ENCODE measurements at regions not wholly inside any gene's neighbourhood (a gene's known extent, or its start where the extent isn't known, plus 50 kb on each side); places are given as distances from the start of the nearest gene placed in this dataset.

DNA sequence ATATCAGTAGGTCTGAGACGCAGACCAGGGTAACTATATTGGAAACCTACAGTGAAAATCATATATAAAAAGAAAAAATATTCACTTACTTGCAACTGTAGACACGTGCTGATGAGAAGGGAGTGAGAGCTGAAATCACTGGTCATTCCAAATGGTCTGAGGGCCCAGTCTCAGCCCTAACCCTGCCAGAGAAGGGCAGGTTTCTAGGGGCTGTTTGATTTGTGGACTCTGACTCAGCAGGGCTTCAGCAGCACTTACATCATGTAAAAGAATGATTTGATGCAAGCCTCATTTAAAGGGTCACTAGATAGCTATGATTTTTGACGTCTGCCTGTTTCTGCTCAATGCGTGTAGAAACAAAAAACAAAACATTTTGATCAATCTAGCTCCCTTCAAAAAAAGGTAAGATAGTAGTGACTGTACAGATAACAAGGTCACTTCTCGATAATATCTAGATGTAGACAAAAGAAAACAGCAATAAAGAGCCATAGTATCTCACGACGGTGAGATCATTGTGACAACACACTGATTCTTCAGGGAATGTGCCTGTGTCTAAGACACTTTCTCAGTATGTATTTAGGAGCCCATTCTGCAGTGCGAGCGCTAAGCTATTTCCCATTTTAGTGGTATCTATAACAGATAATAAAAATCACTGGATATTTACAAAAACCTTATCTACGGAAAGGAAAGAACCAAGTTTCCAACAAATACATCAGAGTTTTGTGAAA is 307.2 kb downstream of the HIVEP2 start:
- no peak overlapping the region for H2AFZ ChIP-seq (ENCODE audit: low read length)
- H3K36me3 ChIP-seq (ENCODE audit: insufficient read depth, low read length) = no peaks in the 10 kb centered on the region
- BruUV-seq (replicated peaks) = no TSS peak
- no peaks in the 10 kb centered on the region for H3K9me3 ChIP-seq (ENCODE audit: low read length)
- no peaks in the 10 kb centered on the region for H3K79me2 ChIP-seq (ENCODE audit: insufficient read depth, low read depth, low read length)
- CTCF ChIA-PET (ENCODE audit: unreplicated experiment) = no interaction called here
- intact Hi-C loops (cut with micrococcal nuclease; ENCODE audit: unreplicated experiment) = no loop called here
- H3K4me1 ChIP-seq (ENCODE audit: insufficient read depth, low read length, poor library complexity, severe bottlenecking) = no peaks in the 10 kb centered on the region
- no peaks in the 10 kb centered on the region for H3K9me2 ChIP-seq (ENCODE audit: insufficient read depth, low read length)
- H4K20me1 ChIP-seq (ENCODE audit: insufficient read depth, low read length) = no peaks in the 10 kb centered on the region
- no peak overlapping the region for H3K4me3 ChIP-seq (ENCODE audit: low read depth, low read length, poor library complexity, severe bottlenecking)
- no peak for DNase-seq (ENCODE audit: low spot score)
- POLR2A ChIA-PET = interaction anchor here (0.5 to 1.2 kb wide), 4 partner anchors 11 to 1240 kb away, joined by 3 to 4 read pairs (median 3); no protein-coding TSS in a partner anchor
- TF ChIP-seq EZH2phosphoT487 (IDR thresholded peaks at IDR 0.05; ENCODE audit: borderline replicate concordance, low read depth, low read length) = no peak
- TF ChIP-seq, protein P1, sequence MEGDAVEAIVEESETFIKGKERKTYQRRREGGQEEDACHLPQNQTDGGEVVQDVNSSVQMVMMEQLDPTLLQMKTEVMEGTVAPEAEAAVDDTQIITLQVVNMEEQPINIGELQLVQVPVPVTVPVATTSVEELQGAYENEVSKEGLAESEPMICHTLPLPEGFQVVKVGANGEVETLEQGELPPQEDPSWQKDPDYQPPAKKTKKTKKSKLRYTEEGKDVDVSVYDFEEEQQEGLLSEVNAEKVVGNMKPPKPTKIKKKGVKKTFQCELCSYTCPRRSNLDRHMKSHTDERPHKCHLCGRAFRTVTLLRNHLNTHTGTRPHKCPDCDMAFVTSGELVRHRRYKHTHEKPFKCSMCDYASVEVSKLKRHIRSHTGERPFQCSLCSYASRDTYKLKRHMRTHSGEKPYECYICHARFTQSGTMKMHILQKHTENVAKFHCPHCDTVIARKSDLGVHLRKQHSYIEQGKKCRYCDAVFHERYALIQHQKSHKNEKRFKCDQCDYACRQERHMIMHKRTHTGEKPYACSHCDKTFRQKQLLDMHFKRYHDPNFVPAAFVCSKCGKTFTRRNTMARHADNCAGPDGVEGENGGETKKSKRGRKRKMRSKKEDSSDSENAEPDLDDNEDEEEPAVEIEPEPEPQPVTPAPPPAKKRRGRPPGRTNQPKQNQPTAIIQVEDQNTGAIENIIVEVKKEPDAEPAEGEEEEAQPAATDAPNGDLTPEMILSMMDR (conservative IDR thresholded peaks at IDR 0.05; ENCODE audit: low read length) = no peak
- no peak overlapping the region for H3K27ac ChIP-seq (ENCODE audit: low read depth, low read length, poor library complexity, severe bottlenecking)
- no peak overlapping the region for H3K4me2 ChIP-seq (ENCODE audit: low read length)

- no peak overlapping the region for H3K4me3 ChIP-seq (ENCODE audit: low read depth, low read length, poor library complexity, severe bottlenecking)
- ChIA-PET POLR2A (no interaction called here), CTCF (ENCODE audit: unreplicated experiment) (no interaction called here)
- no peaks in the 10 kb centered on the region for H3K4me1 ChIP-seq (ENCODE audit: insufficient read depth, low read length, poor library complexity, severe bottlenecking)
- H3K9me3 ChIP-seq (ENCODE audit: low read length) = no peaks in the 10 kb centered on the region
- TF ChIP-seq EZH2phosphoT487 (IDR thresholded peaks at IDR 0.05; ENCODE audit: borderline replicate concordance, low read depth, low read length) = no peak
- TF ChIP-seq, protein P1 (conservative IDR thresholded peaks at IDR 0.05; ENCODE audit: low read length) = no peak
- H3K36me3 ChIP-seq (ENCODE audit: insufficient read depth, low read length) = no peaks in the 10 kb centered on the region
- no peak overlapping the region for H3K27ac ChIP-seq (ENCODE audit: low read depth, low read length, poor library complexity, severe bottlenecking)
- no TSS peak for BruUV-seq (replicated peaks)
- intact Hi-C loops (cut with micrococcal nuclease; ENCODE audit: unreplicated experiment) = no loop called here
- H3K79me2 ChIP-seq (ENCODE audit: insufficient read depth, low read depth, low read length) = no peaks in the 10 kb centered on the region
- no peak overlapping the region for H2AFZ ChIP-seq (ENCODE audit: low read length)
- H3K9me2 ChIP-seq (ENCODE audit: insufficient read depth, low read length) = no peaks in the 10 kb centered on the region
- no peak overlapping the region for H3K4me2 ChIP-seq (ENCODE audit: low read length)
- H4K20me1 ChIP-seq (ENCODE audit: insufficient read depth, low read length) = no peaks in the 10 kb centered on the region
- DNase-seq (ENCODE audit: low spot score) = no peak
Measured at GRCh38 chr6:142642651-142643050, 302.3 kb downstream of the HIVEP2 start.

GRCh38 chr6:142644866-142645265 is 300.1 kb downstream of the HIVEP2 start:
- intact Hi-C loops (cut with micrococcal nuclease; ENCODE audit: unreplicated experiment) = no loop called here
- DNase-seq (ENCODE audit: low spot score) = no peak
- Histone ChIP-seq H2AFZ (ENCODE audit: low read length) (no peak overlapping the region), H3K9me3 (ENCODE audit: low read length) (no peaks in the 10 kb centered on the region), H3K4me3 (ENCODE audit: low read depth, low read length, poor library complexity, severe bottlenecking) (no peak overlapping the region), H4K20me1 (ENCODE audit: insufficient read depth, low read length) (no peaks in the 10 kb centered on the region), H3K79me2 (ENCODE audit: insufficient read depth, low read depth, low read length) (no peaks in the 10 kb centered on the region), H3K27ac (ENCODE audit: low read depth, low read length, poor library complexity, severe bottlenecking) (no peak overlapping the region), H3K4me2 (ENCODE audit: low read length) (no peak overlapping the region), H3K36me3 (ENCODE audit: insufficient read depth, low read length) (no peaks in the 10 kb centered on the region), H3K9me2 (ENCODE audit: insufficient read depth, low read length) (no peaks in the 10 kb centered on the region), H3K4me1 (ENCODE audit: insufficient read depth, low read length, poor library complexity, severe bottlenecking) (no peaks in the 10 kb centered on the region)
- TF ChIP-seq EZH2phosphoT487 (IDR thresholded peaks at IDR 0.05; ENCODE audit: borderline replicate concordance, low read depth, low read length) = no peak
- TF ChIP-seq, protein P1 (conservative IDR thresholded peaks at IDR 0.05; ENCODE audit: low read length) = no peak
- ChIA-PET POLR2A (no interaction called here), CTCF (ENCODE audit: unreplicated experiment) (no interaction called here)
- no TSS peak for BruUV-seq (replicated peaks)
